Mesenchymal stem cell (in vitro differentiated cells and primary cell): ENCODE measurements at regions not wholly inside any gene's neighbourhood (a gene's known extent, or its start where the extent isn't known, plus 50 kb on each side); places are given as distances from the start of the nearest gene placed in this dataset.

Experiments
- DNase-seq: peaks from one replicate; pipeline ENCODE4 v3.0.0-alpha.2; 2013
- H2AFZ ChIP-seq: one replicate; pipeline ENCODE4 v1.6.1; 2013; ENCODE audit warnings: low read depth, mild to moderate bottlenecking, control low read depth, inconsistent platforms, low read length, moderate library complexity
- H2AK5ac ChIP-seq: 2 replicates; pipeline ENCODE4 v1.6.1; 2013; ENCODE audit warnings: low read length, moderate library complexity, mild to moderate bottlenecking, inconsistent platforms; ENCODE audit not compliant: severe bottlenecking
- H2BK120ac ChIP-seq: one replicate; pipeline ENCODE4 v1.6.1; 2013; ENCODE audit warnings: low read depth, mild to moderate bottlenecking, inconsistent platforms, low read length, moderate library complexity
- H2BK12ac ChIP-seq, 2 experiments: one replicate each; pipeline ENCODE4 v1.6.1; 2013; ENCODE audit warnings: inconsistent platforms in 2 of 2, low read length in 2 of 2, mild to moderate bottlenecking in 2 of 2, moderate library complexity in 2 of 2, control low read depth in 1 of 2
- H2BK15ac ChIP-seq: one replicate; pipeline ENCODE4 v1.6.1; 2013; ENCODE audit warnings: mild to moderate bottlenecking, low read depth, inconsistent platforms; ENCODE audit not compliant: poor library complexity, severe bottlenecking
- H2BK5ac ChIP-seq: 2 replicates; pipeline ENCODE4 v1.6.1; 2013; ENCODE audit warnings: low read depth, mild to moderate bottlenecking, low read length, control low read depth, inconsistent platforms; ENCODE audit not compliant: poor library complexity, severe bottlenecking
- H3K14ac ChIP-seq, 2 experiments: one replicate each; pipeline ENCODE4 v1.6.1; 2013; ENCODE audit warnings: inconsistent platforms in 2 of 2, low read length in 2 of 2, control low read depth in 1 of 2, mild to moderate bottlenecking in 1 of 2, moderate library complexity in 1 of 2
- H3K18ac ChIP-seq, 2 experiments: one replicate each; pipeline ENCODE4 v1.6.1; 2013; ENCODE audit warnings: inconsistent platforms in 2 of 2, low read length in 2 of 2, control low read depth in 1 of 2, low read depth in 1 of 2, mild to moderate bottlenecking in 1 of 2
- H3K23ac ChIP-seq, 2 experiments: one replicate each; pipeline ENCODE4 v1.6.1; 2013; ENCODE audit warnings: inconsistent platforms in 2 of 2, low read length in 2 of 2, mild to moderate bottlenecking in 2 of 2, moderate library complexity in 2 of 2, control low read depth in 1 of 2
- H3K27ac ChIP-seq: 2 replicates; pipeline ENCODE4 v1.5.1; 2013; ENCODE audit warnings: mild to moderate bottlenecking, moderate library complexity, low read length, control low read depth, inconsistent platforms; ENCODE audit not compliant: poor library complexity, severe bottlenecking
- H3K27me3 ChIP-seq, 2 experiments: 2 replicates each; pipeline versions ENCODE4 v1.6.1 to v1.7.0; 2013; ENCODE audit warnings: low read length in 2 of 2, mild to moderate bottlenecking in 2 of 2, moderate library complexity in 2 of 2, control low read depth in 1 of 2, inconsistent platforms in 1 of 2; ENCODE audit not compliant: control insufficient read depth in 1 of 2, insufficient read depth in 1 of 2
- H3K36me3 ChIP-seq, 2 experiments: 2 replicates each; pipeline versions ENCODE4 v1.6.1 to v1.7.0; 2013; ENCODE audit warnings: low read length in 2 of 2, control low read depth in 1 of 2, inconsistent platforms in 1 of 2, low read depth in 1 of 2, mild to moderate bottlenecking in 1 of 2; ENCODE audit not compliant: insufficient read depth in 2 of 2, control insufficient read depth in 1 of 2
- H3K4ac ChIP-seq, 2 experiments: one replicate each; pipeline ENCODE4 v1.6.1; 2013; ENCODE audit warnings: inconsistent platforms in 2 of 2, low read length in 2 of 2, mild to moderate bottlenecking in 2 of 2, moderate library complexity in 2 of 2, control low read depth in 1 of 2, low read depth in 1 of 2
- H3K4me1 ChIP-seq: 2 replicates; pipeline ENCODE4 v1.6.1; 2013; ENCODE audit warnings: low read depth, low read length, control low read depth; ENCODE audit not compliant: control insufficient read depth, insufficient read depth
- H3K4me2 ChIP-seq: 2 replicates; pipeline ENCODE4 v1.6.1; 2013; ENCODE audit warnings: low read length, mild to moderate bottlenecking, inconsistent platforms; ENCODE audit not compliant: poor library complexity, severe bottlenecking
- H3K4me3 ChIP-seq, 2 experiments: 2 replicates each; pipeline versions ENCODE4 v1.5.1 to v1.7.0; 2013; ENCODE audit warnings: low read length in 2 of 2, mild to moderate bottlenecking in 2 of 2, control low read depth in 1 of 2, low read depth in 1 of 2; ENCODE audit not compliant: insufficient read depth in 1 of 2
- H3K79me1 ChIP-seq: replicated peaks from 2 replicates; pipeline ENCODE4 v1.6.1; 2013; ENCODE audit warnings: mild to moderate bottlenecking, control low read depth, low read length, inconsistent platforms; ENCODE audit not compliant: poor library complexity, severe bottlenecking
- H3K9ac ChIP-seq: 2 replicates; pipeline ENCODE4 v1.7.0; 2013; ENCODE audit warnings: mild to moderate bottlenecking, low read length, moderate library complexity
- H3K9me3 ChIP-seq: 2 replicates; pipeline ENCODE4 v1.7.0; 2013; ENCODE audit warnings: mild to moderate bottlenecking, low read length; ENCODE audit not compliant: control insufficient read depth
- H4K8ac ChIP-seq: one replicate; pipeline ENCODE4 v1.6.1; 2013; ENCODE audit warnings: inconsistent platforms, mild to moderate bottlenecking, low read length, moderate library complexity
- H4K91ac ChIP-seq: one replicate; pipeline ENCODE4 v1.6.1; 2013; ENCODE audit warnings: mild to moderate bottlenecking, low read length, inconsistent platforms
- WGBS: methylation state at CpG from one replicate; pipeline ENCODE4 v1.1.7; 2013; ENCODE audit warnings: mixed read lengths; 5-methylcytosine and 5-hydroxymethylcytosine counted together

DNA sequence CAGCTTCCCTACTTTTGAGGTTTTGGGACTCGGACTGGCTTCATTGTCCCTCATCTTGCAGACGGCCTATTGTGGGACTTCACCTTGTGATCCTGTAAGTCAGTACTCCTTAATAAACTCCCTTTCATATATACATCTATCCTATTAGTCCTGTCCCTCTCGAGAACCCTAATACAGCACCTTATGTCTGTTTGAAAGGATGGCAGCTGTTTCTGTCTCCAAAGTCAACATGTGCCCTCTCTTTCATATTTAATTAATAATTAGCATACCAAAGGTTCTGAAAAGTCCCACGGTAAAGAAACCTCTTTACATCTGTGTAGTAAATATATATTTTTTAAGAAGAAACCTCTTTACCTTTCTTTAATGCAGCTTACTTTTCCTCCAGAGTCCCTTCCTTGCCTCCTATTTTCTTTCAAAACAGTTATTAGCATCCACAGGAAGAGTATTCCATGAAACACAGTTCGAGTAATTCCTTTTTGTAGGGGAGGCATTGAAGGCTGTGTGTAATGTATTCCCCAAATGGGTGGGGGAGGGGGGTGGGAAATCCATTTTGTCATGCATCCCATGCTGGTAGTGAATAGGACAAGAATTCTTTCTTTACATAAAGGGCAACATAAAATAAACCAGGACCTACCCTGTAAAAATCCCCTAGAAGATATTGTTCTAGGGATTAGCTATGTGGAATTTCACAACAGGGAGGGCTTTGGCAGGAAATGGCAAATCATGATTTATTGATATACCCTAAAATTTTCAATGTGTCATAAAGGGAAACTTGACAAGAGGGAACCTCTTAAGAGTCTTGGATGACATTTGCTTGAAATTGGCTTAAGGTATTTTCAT is 241.5 kb downstream of the SUDS3 start:
- Histone ChIP-seq H3K4me2 (no peak overlapping the region), H3K9me3 (peaks cover 3% of the 10 kb centered on the region), H4K8ac (no peak overlapping the region), H3K9ac (no peak overlapping the region), H2BK120ac (no peak overlapping the region), H3K36me3 (no peaks in the 10 kb centered on the region), H2AK5ac (no peak overlapping the region), H3K4me3 (no peak overlapping the region), H2BK12ac (no peak overlapping the region), H4K91ac (no peak overlapping the region), H3K79me1 (no peaks in the 10 kb centered on the region), H2BK15ac (no peak overlapping the region), H3K4ac (no peak overlapping the region), H3K27me3 (no peaks in the 10 kb centered on the region), H3K14ac (no peak overlapping the region), H3K4me1 (no peaks in the 10 kb centered on the region), H3K18ac (no peak overlapping the region), H2BK5ac (no peak overlapping the region), H2AFZ (no peak overlapping the region), H3K23ac (no peak overlapping the region), H3K27ac (no peak overlapping the region)
- DNase-seq = no peak
- 59% methylated on average over 4 of the region's 5 CpGs for WGBS

DNA sequence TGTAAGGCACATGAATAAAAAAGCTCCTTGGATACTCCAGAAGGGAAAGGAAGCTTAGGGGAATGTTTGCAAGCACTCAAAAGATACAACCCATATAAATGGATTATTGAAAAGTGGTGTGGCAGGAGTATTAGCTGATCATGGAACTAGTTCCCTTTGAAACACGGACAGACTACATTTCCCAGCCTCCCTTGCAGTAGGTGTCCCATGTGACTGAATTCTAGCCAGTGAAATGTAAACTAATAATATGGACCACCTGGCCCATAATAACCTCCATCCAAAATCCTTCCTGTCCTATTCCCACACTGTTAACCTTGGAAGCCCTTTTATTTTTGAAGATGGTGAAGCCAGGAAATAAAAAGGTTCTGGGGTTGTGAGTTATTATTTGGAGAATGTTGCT is 242.3 kb downstream of the SUDS3 start:
- H3K23ac ChIP-seq = no peak overlapping the region
- H4K91ac ChIP-seq = no peak overlapping the region
- H3K79me1 ChIP-seq = no peaks in the 10 kb centered on the region
- WGBS = 50% methylated on average over 1 of the region's 1 CpG
- H2BK15ac ChIP-seq = no peak overlapping the region
- H2BK120ac ChIP-seq = no peak overlapping the region
- H3K4me1 ChIP-seq = no peaks in the 10 kb centered on the region
- no peak overlapping the region for H3K27ac ChIP-seq
- no peaks in the 10 kb centered on the region for H3K27me3 ChIP-seq
- H3K4me2 ChIP-seq = no peak overlapping the region
- no peak overlapping the region for H3K18ac ChIP-seq
- H3K9ac ChIP-seq = no peak overlapping the region
- DNase-seq = no peak
- no peak overlapping the region for H2AK5ac ChIP-seq
- no peaks in the 10 kb centered on the region for H3K36me3 ChIP-seq
- no peak overlapping the region for H4K8ac ChIP-seq
- H3K14ac ChIP-seq = no peak overlapping the region
- no peak overlapping the region for H3K4ac ChIP-seq
- no peak overlapping the region for H3K4me3 ChIP-seq
- H3K9me3 ChIP-seq = peaks cover 3% of the 10 kb centered on the region
- no peak overlapping the region for H2BK12ac ChIP-seq
- H2BK5ac ChIP-seq = no peak overlapping the region
- H2AFZ ChIP-seq = no peak overlapping the region

DNA sequence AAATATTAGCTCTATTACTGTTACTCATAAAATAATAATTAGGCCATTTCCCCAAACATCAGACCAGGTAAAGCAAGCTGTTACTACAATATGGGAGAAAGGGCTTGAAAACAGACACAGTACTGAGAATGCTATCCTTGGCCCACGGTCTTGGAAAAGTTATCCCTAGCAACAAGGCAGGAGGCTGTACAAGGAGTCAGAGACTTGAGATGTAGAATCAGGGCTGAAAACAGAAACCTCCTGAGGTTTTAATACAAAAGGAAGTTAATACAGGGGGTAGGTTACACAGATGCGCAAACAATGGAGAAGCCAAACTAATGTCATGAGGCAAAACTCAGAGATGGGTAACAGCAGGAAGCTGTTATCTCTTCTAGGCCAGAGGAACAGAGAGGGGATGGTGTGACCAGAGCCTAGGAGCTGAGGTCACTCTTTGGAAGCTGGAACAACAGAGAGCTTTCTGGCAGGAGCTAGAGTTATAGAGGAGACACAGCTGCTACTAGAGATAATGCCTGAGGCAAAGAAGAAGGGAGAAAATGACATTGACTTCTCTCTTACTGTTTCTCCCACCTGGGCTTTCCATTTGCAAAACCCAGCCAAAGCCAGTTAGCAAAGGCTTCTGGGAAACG is 248.8 kb downstream of the SUDS3 start:
- no peak for DNase-seq

DNA sequence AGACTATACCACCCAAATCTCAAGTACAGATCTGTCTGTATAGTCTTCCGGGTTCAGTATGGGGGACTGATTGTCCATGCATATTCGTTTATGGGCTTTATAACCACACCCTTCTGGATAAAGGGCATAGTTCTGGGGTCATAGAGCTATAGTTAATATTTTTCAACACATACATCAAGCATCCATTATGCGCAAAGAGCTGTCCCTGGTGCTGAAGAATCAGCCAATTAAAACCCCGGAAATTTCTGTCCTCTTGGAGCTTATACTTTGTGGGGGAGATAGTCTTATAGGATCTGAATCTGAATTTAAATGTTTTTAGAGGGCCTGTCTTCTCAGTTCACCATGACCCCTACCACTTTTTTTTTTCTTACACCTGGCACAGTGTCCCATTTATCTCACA is 256.7 kb downstream of the SUDS3 start:
- Histone ChIP-seq H3K79me1 (no peaks in the 10 kb centered on the region), H4K8ac (no peak overlapping the region), H2BK15ac (no peak overlapping the region), H2BK5ac (no peak overlapping the region), H3K9me3 (no peaks in the 10 kb centered on the region), H2BK12ac (no peak overlapping the region), H2BK120ac (no peak overlapping the region), H3K14ac (no peak overlapping the region), H3K9ac (no peak overlapping the region), H3K23ac (no peak overlapping the region), H2AK5ac (no peak overlapping the region), H3K4me2 (no peak overlapping the region), H3K18ac (no peak overlapping the region), H3K36me3 (no peaks in the 10 kb centered on the region), H3K27ac (no peak overlapping the region), H3K4me3 (no peak overlapping the region), H4K91ac (no peak overlapping the region), H2AFZ (no peak overlapping the region), H3K4ac (no peak overlapping the region), H3K27me3 (no peaks in the 10 kb centered on the region), H3K4me1 (no peaks in the 10 kb centered on the region)
- 75% methylated on average over 2 of the region's 4 CpGs for WGBS
- no peak for DNase-seq

More for the DNA sequence above, 248.8 kb downstream of the SUDS3 start:
- H2BK5ac ChIP-seq = no peak overlapping the region
- no peak overlapping the region for H3K4me3 ChIP-seq
- WGBS = 66% methylated on average over 2 of the region's 3 CpGs
- no peak overlapping the region for H3K4me2 ChIP-seq
- no peaks in the 10 kb centered on the region for H3K9me3 ChIP-seq
- no peak overlapping the region for H4K8ac ChIP-seq
- H3K18ac ChIP-seq = no peak overlapping the region
- H3K27ac ChIP-seq = no peak overlapping the region
- no peak overlapping the region for H3K9ac ChIP-seq
- H3K4me1 ChIP-seq = no peaks in the 10 kb centered on the region
- H3K14ac ChIP-seq = no peak overlapping the region
- H4K91ac ChIP-seq = no peak overlapping the region
- H2AK5ac ChIP-seq = no peak overlapping the region
- H3K36me3 ChIP-seq = no peaks in the 10 kb centered on the region
- no peaks in the 10 kb centered on the region for H3K79me1 ChIP-seq
- no peak overlapping the region for H2AFZ ChIP-seq
- no peak overlapping the region for H2BK120ac ChIP-seq
- H3K23ac ChIP-seq = no peak overlapping the region
- H3K27me3 ChIP-seq = no peaks in the 10 kb centered on the region
- no peak overlapping the region for H3K4ac ChIP-seq
- H2BK15ac ChIP-seq = no peak overlapping the region
- H2BK12ac ChIP-seq = no peak overlapping the region
